ENCODE measurements at regions not wholly inside any gene's neighbourhood (a gene's known extent, or its start where the extent isn't known, plus 50 kb on each side); places are given as distances from the start of the nearest gene placed in this dataset.

DNA sequence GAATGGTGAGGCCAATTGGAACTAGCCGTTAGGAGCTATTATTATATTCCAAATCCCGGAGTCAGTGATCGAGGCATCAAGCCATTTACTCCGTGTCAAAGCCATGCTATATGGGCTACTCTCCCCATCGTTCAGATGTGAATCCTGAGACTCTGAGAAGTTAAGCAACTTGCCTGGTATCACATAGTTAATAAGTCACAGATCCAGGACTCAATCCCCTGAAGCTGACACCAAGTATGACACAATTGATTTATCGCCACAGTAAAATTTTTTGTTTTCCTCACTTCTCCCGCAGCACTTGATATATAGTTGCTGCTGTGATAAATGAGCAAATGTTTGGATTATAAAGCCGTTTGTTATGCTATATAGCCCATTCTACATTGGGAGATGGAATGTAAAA is 50.8 kb upstream of the TSHZ2 start:
- no peak for DNase-seq

DNA sequence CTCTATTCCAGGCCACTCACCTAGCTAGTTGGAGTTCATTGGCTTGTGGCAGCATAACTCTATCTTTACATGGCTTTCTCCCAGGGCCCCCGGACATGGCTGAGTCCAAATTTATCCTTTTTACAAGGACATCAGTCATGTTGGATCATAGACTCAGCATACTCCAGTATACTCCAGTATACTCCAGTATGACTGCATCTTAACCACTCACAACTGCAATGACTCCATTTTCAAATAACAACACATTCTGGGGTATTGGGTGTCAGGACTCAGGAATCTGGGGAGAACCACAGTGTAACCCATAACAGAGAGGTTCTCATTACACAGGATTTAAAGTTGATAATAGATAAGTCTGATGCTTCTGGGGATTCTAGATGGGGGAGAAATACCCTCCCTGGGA is 53.8 kb upstream of the TSHZ2 start:
- DNase-seq: no peak

DNA sequence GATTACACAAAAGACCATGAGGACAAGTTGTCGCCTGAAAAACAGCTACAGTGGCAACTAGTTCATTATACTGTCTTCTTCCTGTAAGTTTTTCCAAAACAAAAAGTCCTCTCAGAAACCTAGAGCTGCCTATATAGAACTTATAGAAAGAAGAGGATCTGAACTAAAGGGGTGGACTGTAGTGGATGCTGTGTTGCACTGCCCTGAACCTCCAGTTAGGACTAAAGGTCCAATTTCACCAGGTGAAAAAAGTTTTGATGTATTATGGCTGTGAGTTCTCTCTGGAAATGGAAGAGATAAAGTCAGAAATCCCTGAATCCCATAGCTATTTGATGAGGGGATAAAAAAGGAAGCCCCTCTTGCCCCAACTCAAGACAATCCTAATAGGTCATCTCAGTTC is 56.6 kb upstream of the TSHZ2 start:
- no peak for DNase-seq

DNA sequence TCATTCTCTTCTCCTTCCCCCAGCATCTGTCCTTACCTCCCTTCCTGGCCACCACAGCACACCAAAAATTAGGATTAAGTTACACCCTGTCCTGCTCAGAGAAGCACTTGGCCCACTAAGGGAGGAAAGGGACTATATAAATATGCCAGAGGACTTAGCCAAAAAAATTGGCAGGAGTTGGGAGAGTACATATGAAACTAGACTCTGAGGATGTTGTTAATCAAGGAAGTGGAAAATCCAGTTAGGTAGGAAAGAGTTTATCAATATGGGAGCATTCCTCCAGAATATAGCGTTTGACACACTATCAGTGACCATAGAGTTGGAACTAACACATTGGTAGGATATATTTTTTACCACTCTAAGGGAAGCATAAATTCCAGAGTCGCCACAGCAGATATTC is 57.3 kb upstream of the TSHZ2 start:
- DNase-seq: no peak

DNA sequence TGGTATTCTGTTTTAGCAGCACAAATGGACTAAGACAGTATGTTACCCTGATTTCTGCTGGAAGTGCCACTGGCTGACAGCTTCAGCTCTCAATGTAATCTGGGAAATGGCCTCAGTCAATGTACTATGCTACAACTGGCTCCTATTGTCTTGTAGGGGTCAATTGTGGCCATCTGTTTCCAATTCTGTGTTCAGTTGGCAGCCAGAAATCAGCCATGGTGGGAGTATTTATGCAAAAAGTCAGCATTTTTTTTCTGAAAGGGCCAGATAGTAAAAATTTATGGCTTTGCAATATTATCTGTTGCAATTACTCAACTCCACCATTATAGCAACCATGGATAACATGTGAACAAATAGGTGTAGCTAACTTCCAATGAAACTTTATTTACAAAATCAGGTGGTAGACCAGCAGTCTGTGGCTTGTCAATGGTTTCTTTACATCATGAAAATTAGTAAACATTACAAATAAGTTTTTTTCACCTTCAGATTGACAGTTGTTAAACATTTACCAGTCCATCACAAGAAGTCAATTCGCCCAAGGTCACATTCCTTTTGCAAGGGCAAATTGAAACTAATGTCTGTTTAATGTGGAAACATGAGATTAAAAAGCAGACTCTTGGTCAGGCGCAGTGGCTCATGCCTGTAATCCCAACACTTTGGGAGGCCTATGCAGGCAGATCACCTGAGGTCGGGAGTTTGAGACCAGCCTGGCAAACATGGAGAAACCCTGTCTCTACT is 58.3 kb upstream of the TSHZ2 start:
- no peak for DNase-seq

DNA sequence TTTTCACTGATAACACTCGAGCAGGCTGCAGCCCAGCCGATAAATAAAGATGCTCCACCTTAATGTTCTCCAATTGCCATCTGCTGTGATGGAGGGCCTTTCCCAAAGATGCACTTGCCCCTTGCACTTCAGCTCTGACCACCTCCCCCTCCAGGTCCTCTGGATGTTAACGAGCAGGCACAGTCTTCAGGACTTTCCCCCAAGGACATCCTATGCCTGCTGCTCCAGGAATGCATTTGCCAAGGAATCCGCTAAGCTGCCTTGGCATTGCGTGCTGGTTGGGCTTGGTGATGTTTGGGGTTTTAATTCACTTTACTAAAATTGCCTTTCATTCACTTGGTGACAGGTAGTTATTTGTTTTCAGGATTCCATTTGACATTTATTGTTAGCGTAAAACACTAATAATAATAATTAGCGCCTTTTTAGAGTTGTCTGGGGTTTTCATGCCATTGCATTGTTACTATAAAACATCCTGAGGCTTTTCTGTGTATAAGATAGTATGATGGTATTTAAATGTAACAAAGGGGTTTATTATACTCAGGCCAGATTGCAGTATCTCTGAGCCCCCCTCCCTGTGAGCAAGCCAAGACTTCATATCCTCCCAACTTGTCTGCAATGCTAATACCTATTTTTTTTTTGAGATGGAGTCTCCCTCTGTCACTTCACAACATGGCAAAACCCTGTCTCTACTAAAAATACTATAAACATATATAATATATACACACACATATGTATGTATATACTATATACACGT is 66.7 kb upstream of the TSHZ2 start:
- no peak for DNase-seq

DNA sequence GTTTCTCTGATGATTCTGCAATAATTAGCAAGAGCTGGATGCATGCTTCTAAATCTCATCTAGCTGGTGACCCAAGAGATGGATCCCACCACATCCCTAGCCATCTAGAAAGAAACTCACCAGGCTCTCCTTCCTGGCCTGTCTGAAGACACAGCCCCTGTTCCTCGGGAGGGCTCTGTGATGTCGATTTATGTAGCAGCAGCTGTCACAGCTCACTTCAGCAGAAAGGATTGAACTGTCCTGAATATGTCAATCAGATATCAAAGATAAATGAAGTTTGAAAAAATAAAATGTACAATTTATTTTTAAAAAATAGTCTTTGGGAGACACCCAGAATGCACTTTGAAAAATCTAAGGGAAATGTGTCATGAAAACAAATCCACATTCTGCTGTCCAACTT is 67.3 kb upstream of the TSHZ2 start:
- DNase-seq: no peak

DNA sequence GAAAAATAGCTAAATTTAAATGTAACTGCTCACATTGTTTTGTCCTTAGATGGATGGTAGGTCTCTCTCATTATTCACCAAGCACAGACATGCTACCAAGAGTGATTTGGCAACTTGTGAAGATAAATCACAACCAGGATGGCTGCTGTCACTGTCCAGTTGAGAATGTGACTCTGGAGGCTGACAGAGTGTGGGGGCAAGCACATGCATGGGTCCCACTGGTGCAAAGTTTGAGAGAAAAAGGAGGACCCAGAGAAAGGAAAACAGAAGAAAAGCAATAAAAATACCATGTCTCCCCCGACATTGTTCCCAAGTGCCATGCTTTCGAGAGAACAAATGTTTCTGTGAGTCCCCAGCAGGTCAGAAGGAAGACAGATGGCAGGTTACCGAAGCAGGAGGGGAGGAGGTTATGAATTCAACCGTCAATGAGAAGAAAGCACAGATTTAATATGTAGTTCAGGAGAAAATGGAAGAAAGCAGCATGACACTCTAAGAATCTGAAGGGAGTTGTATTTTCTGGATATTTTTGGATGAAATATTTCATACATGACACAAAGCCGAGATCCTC is 73.0 kb upstream of the TSHZ2 start:
- no peak for DNase-seq

DNA sequence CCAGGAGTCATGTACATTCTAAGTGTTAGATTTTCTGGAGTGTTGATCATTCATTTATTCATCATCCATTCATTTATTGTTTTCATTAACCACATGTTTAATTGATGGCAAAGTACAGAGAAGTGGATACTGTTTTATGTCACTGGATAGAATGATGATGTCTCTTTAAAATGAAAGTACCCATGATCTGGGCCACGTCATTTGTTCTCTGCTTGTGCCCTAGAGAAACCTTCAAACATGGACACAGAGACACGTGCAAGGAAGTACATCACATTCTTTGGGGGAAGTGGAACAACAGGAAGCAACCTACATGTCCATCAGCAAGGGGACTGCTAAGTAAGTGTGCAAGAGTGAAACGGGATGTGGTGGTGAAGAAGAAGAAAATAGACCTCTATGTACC is 75.8 kb upstream of the TSHZ2 start:
- DNase-seq: no peak

DNA sequence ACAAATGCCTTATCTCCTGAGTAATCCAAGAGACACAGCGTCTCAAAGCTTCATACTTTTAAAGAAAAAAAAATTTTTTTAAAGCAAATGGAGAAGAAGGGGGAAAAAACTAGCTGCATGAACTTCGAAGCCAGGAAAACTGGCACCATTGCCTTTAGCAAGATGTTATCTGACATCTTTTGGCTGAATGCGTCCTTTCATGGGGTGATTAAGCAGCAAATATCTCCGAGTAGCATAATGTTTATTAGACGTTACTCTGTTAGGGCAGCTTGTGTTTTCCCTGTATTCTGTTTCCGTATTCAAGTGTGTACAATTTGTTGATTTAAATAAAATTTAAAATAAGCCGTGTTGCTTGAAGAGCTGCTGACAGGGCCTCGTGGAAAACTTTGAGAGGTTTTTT is 76.5 kb upstream of the TSHZ2 start:
- no peak for DNase-seq

DNA sequence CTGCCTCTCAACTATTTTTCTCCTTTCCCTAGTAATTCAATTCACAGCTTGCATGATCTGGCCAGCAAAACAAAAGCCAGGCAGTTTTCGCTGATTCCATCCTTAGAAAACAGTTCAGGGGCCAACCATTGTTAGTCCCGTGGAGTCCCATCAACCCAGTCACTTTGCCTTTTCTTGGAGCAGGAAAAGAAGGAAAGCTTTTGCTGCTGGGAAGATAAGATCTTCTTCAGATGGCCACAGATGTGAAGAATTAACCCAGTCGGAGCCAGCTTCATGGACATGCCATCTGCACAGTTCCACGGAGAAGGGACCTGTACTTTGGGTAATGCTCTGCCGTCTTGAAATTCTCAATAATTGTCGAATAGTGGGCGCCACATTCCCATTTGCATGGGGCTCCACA is 76.9 kb upstream of the TSHZ2 start:
- DNase-seq: no peak

DNA sequence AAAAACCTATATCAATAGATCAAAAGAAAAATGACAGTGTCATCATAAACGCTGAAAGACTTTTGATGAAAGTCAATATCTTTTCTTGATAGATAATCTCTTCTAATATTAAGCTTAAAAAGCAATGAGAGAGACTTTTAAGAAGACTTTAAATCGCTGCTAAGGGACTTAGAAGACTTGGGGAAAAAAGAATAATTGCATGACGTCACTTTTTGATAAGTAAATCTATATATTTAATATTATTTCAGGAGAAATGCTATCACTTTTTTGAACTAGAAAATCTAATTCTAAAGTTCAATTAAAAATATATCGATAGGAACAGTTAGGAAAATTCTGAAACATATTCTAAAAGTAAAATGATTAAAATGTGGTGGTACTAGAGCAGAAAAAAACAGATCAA is 78.7 kb upstream of the TSHZ2 start:
- DNase-seq: no peak

DNA sequence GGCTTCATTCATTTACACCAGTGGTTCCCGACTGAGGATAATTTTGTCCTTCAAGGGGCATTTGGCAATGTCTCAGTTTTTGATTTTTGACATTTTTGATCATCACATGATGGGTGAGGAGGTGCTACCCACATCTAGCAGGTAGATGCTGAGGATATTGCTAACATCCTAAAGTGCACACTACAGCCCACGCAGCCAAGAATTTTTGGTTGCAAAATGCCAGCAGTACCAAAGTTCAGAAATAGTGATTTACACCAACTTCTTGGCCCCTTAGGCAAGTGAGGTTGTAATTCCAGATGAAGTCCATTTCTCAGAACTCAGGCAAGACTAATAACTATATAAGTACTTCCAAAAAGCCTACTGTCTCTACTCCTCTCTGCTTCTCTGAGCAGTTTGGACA is 80.1 kb upstream of the TSHZ2 start:
- DNase-seq: no peak

DNA sequence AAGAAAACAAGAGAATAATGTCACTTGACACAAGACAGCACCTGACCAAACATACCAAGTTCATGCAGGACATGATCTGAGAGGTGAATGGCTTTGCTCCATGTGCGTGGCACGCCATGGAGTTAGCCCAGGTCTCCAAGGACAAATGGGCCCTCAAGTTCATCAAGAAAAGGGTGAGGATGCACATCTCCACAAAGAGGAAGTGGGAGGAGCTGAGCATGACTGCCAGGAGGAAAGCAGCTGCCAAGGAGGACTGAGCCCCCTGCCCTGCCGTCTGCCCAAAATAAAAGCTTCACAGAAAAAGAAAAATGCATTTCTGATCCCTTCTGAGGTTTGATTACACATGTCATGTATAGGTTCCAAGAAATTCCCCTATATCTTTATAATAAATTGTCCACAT is 82.0 kb upstream of the TSHZ2 start:
- no peak for DNase-seq

DNA sequence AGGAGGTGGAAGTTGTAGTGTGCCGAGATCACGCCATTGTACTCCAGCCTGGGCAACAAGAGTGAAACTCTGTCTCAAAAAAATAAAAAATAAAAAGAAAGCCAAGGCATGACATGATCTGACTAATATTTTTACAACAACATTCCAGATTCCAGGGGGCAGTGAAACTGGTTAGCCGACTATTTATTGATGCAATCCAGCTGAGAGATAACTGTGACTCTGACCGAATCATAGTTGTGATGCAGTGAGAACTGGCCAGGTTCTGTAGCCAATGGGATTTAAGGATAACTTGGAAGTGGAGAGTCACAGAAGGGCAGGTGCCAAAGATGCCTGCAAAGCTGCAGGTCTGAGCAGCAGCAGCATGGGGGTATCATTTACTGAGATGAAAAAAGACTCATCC is 82.9 kb upstream of the TSHZ2 start:
- DNase-seq: no peak

DNA sequence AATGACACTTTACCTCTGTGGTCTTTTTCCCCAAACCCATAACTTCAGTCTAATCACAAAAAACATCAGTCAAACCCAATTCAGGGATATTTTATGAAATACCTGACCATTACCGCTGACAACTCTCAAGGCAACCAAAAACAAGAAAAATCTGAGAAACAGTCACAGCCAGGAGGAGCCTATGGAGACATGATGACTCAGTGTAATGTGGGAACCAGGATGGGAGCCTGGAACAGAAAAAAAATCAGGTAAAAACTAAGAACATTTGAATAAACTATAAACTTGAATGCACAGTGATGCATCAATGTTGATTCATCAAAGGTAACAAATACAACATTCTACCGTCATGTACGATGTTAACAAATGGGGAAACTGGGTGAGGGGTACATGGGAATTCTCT is 84.1 kb upstream of the TSHZ2 start:
- no peak for DNase-seq

DNA sequence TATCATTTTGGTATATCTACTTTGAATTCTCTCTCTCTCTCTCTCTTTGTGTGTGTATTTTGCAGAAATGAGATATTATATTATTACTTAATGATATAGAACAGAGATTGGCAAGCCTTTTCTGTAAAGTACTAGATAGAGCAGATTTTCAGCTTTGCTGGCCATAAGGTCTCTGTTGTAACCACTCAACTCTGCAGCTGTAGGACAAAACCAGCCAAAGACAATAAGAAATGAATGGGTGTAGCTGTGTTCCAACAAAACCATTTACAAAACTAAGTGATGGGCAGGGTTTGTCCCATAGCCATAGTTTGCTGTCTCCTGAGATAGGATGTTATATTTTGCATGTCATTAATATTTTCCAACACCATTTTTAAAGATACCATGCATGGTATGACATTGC is 91.2 kb upstream of the TSHZ2 start:
- no peak for DNase-seq

DNA sequence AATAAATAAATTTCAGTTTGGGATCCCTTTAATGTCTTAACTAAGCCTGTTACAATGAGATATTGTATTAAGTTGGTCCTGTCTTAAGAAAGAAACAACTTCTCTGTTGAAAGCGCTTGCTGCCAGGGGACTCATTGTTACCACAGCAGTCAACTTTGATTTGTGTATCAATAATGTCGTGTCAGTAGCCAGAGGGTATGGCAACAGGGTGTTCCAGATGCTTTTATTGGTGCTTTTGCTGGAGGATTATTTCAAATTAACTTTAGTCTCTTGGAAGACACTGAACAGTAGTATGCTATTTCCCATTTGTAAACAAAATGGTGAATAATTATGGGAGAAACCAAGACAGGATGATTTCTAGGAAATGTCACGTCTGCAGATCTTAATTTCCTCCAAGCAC is 91.9 kb upstream of the TSHZ2 start:
- no peak for DNase-seq

DNA sequence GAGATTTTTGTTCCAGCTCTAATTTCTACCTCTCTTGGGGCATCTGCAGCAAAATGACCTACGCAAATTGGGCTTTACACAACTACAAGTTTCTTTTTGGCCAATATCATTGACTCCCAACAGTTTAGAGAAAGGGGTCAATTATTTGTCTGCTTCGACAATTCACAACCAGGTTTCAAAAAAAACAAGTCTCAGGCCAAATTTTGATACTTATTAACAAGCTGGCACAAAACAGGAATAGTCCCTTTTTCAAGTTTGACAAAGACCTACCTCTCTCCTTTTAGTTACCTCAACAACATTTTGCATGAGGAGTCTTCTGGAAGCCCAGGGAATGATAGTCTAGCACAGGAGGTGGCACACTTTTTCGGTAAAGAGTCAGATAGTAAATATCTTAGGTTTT is 97.9 kb upstream of the TSHZ2 start:
- no peak for DNase-seq

DNA sequence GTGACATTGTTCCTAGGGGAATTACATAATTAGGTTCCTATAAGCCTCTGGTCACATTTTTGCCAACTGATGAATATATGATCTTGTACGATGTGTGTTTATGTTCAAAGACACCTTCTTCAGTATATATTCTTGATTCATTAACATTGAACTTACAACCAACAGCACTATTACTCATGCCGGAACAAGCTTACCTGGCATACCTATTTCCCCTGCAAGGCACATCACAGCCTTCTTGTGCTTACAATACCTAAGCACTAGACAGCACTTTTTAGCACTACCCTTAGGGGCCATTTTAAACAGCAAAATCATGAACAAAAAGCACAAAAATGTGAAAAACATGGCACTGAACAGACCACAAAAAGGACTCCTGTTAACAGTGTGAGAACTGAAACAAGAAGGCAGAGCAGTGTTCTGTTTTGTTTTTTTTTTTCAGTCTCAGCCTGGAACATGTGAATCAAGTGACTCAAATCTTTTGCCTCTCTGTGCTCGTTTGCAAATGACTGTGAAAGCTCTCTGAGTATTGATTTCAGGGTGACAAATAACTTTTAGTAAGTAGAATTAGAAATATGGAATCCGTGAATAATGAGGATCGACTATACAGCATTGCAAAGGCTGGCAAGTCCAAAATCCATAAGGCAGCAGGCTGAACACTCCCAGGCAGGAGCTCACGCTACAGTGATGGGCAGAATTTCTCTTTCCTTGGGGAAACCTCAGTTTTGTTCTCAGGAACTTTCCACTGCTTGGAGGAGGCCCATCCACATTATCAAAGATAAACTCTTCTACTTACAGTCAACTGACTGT is 102.3 kb upstream of the TSHZ2 start:
- DNase-seq: no peak

DNA sequence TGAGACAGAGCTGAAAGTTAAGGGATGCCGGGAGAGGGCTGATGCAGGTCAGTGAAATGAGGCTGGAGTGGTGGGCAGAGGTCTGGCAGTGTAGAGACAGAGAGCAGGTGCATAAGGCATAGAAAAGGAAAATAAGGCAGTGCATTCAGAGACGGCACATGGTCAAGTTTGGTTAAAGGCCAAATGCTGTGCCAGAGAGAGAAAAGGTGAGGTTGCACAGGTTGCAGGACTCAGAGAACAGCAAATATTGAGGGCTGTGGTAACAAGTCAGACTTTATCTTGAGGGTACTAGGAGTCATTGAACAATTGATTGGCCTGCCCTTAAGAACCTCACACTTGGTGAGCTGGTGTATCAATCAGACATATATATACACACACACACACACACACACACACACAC is 102.9 kb upstream of the TSHZ2 start:
- no peak for DNase-seq

DNA sequence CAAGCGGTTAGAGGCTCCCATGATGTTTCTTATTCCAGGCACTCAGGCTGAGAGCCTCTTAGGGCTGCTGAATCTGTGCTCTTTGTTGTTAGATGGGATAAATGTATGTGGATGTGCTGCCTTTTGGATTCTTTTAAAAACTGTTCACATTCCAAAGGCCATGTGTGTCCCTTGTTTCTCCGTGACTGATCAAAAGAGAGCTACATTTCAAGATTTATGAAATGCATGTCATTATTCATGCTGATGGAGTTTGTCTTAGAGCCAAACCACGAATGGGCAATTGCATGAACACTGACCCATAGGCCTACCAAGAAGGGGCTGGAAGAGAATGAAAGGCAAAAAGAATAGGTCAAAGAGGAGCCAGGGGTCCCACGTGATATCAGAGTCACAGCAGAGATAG is 104.9 kb upstream of the TSHZ2 start:
- no peak for DNase-seq

DNA sequence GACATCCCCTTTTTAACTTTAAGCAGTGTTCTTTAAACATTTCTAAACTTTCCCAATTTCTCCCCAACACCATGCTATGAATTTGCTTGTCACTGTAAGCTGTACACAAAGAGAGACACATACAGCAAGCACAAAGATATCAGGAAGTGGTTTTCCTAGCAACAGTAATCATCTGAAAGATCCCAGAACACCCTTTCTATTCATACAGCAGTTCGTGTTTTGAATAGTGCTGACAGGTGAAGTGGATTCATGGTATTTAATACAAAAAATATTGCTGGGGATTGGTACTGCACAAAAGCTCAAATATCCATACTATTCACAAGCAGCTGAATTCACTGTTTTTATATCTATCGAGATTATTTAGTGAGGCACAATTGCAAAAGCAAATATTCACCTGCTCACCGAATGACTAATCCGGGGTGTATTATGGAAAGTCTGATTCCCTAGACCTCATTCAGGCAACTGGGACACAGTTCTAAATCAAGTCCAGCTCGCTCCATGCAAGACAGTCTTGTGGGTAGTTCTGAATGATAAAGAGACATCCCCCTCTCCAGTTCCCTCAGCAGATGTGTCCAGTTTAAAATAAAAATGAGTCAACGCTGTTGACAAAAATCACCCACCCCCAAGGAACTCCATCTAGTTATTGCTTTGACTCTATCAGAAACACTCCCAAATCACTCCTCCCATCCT is 107.1 kb upstream of the TSHZ2 start:
- DNase-seq: no peak
